H9 (cell line): ENCODE measurements at regions not wholly inside any gene's neighbourhood (a gene's known extent, or its start where the extent isn't known, plus 50 kb on each side); places are given as distances from the start of the nearest gene placed in this dataset.

ENCODE experiments used
- DNase-seq: peaks from one replicate; pipeline ENCODE4 v3.0.0-alpha.2; 2017
- H2AFZ ChIP-seq: one replicate; pipeline ENCODE4 v1.6.1; 2013; ENCODE audit warnings: mild to moderate bottlenecking, low read length, control low read depth, moderate library complexity
- H2AK5ac ChIP-seq: 2 replicates; pipeline ENCODE4 v1.6.1; 2013; ENCODE audit warnings: low read length, control low read depth, mixed read lengths; ENCODE audit not compliant: insufficient read length
- H2BK120ac ChIP-seq: one replicate; pipeline ENCODE4 v1.6.1; 2013; ENCODE audit warnings: low read depth, mild to moderate bottlenecking, low read length, control low read depth, inconsistent platforms; ENCODE audit not compliant: poor library complexity, severe bottlenecking
- H2BK12ac ChIP-seq: 2 replicates; pipeline ENCODE4 v1.6.1; 2013; ENCODE audit warnings: low read length, control low read depth, mixed read lengths, low read depth; ENCODE audit not compliant: insufficient read length
- H2BK15ac ChIP-seq: 2 replicates; pipeline ENCODE4 v1.6.1; 2013; ENCODE audit warnings: low read depth, low read length, control low read depth
- H2BK20ac ChIP-seq: one replicate; pipeline ENCODE4 v1.6.1; 2013; ENCODE audit warnings: low read depth, mild to moderate bottlenecking, low read length, control low read depth, inconsistent platforms; ENCODE audit not compliant: poor library complexity, severe bottlenecking
- H2BK5ac ChIP-seq: 2 replicates; pipeline ENCODE4 v1.6.1; 2013; ENCODE audit warnings: low read length, control low read depth, mixed read lengths; ENCODE audit not compliant: insufficient read length
- H3K14ac ChIP-seq: 2 replicates; pipeline ENCODE4 v1.6.1; 2013; ENCODE audit warnings: low read length, control low read depth; ENCODE audit not compliant: insufficient read depth
- H3K18ac ChIP-seq: 2 replicates; pipeline ENCODE4 v1.6.1; 2013; ENCODE audit warnings: low read depth, mild to moderate bottlenecking, mixed read lengths, low read length, control low read depth; ENCODE audit not compliant: insufficient read length
- H3K23ac ChIP-seq: 2 replicates; pipeline ENCODE4 v1.6.1; 2013; ENCODE audit warnings: low read length, control low read depth, mixed read lengths, low read depth; ENCODE audit not compliant: insufficient read length
- H3K23me2 ChIP-seq: 2 replicates; pipeline ENCODE4 v1.6.1; 2013; ENCODE audit warnings: low read depth, mild to moderate bottlenecking, mixed read lengths, low read length, control low read depth; ENCODE audit not compliant: insufficient read length, poor library complexity, severe bottlenecking
- H3K27ac ChIP-seq: 2 replicates; pipeline ENCODE4 v1.5.1; 2013; ENCODE audit warnings: low read length, control low read depth, mixed read lengths, low read depth; ENCODE audit not compliant: insufficient read length
- H3K27me3 ChIP-seq: 2 replicates; pipeline ENCODE4 v1.6.1; 2013; ENCODE audit warnings: low read length, control low read depth, inconsistent platforms; ENCODE audit not compliant: insufficient read depth
- H3K4ac ChIP-seq: 2 replicates; pipeline ENCODE4 v1.6.1; 2013; ENCODE audit warnings: low read depth, mild to moderate bottlenecking, control low read depth, inconsistent platforms, low read length, moderate library complexity
- H3K4me1 ChIP-seq: 2 replicates; pipeline ENCODE4 v1.6.1; 2013; ENCODE audit warnings: low read length, control low read depth, inconsistent platforms; ENCODE audit not compliant: insufficient read depth
- H3K4me2 ChIP-seq: 2 replicates; pipeline ENCODE4 v1.6.1; 2013; ENCODE audit warnings: low read length, control low read depth, mixed read lengths; ENCODE audit not compliant: insufficient read length, insufficient read depth
- H3K56ac ChIP-seq: 2 replicates; pipeline ENCODE4 v1.6.1; 2013; ENCODE audit warnings: low read depth, mild to moderate bottlenecking, mixed read lengths, low read length, control low read depth; ENCODE audit not compliant: insufficient read length
- H3K79me1 ChIP-seq: 2 replicates; pipeline ENCODE4 v1.6.1; 2013; ENCODE audit warnings: low read depth, mild to moderate bottlenecking, moderate library complexity, low read length, control low read depth, inconsistent platforms; ENCODE audit not compliant: insufficient read depth, poor library complexity, severe bottlenecking
- H3K79me2 ChIP-seq: 2 replicates; pipeline ENCODE4 v1.6.1; 2013; ENCODE audit warnings: low read length, control low read depth, inconsistent platforms; ENCODE audit not compliant: insufficient read depth
- H3K9ac ChIP-seq: 2 replicates; pipeline ENCODE4 v1.6.1; 2013; ENCODE audit warnings: low read length, control low read depth, mixed read lengths; ENCODE audit not compliant: insufficient read length; ENCODE audit errors: extremely low read depth
- H3K9me3 ChIP-seq: one replicate; pipeline ENCODE4 v1.6.1; 2013; ENCODE audit warnings: low read depth, low read length, inconsistent platforms; ENCODE audit not compliant: control insufficient read depth
- H3T11ph ChIP-seq: one replicate; pipeline ENCODE4 v1.6.1; 2013; ENCODE audit warnings: mild to moderate bottlenecking, low read length, control low read depth, inconsistent platforms
- H4K20me1 ChIP-seq: one replicate; pipeline ENCODE4 v1.6.1; 2013; ENCODE audit not compliant: control insufficient read depth, insufficient read length, insufficient read depth
- H4K5ac ChIP-seq: 2 replicates; pipeline ENCODE4 v1.6.1; 2013; ENCODE audit warnings: low read depth, mild to moderate bottlenecking, mixed read lengths, low read length, control low read depth; ENCODE audit not compliant: insufficient read length
- H4K8ac ChIP-seq: replicated peaks from 2 replicates; pipeline ENCODE4 v1.6.1; 2013; ENCODE audit warnings: low read length, control low read depth, mixed read lengths, low read depth; ENCODE audit not compliant: insufficient read length
- H4K91ac ChIP-seq: 2 replicates; pipeline ENCODE4 v1.6.1; 2013; ENCODE audit warnings: low read depth, mild to moderate bottlenecking, moderate library complexity, mixed read lengths, low read length, control low read depth; ENCODE audit not compliant: insufficient read length
- H3K27ac Mint-ChIP-seq, 3 experiments: 2 replicates in 2 of 3; 3 replicates in 1 of 3; pipeline ENCODE4 v1.8.0; 2020 to 2021; ENCODE audit warnings: mixed read lengths in 3 of 3, mild to moderate bottlenecking in 1 of 3, moderate library complexity in 1 of 3
- H3K27me3 Mint-ChIP-seq: 2 replicates; pipeline ENCODE4 v1.8.0; 2021; ENCODE audit warnings: low read depth, mild to moderate bottlenecking, moderate library complexity, mixed read lengths
- H3K36me3 Mint-ChIP-seq, 3 experiments: 2 replicates in 2 of 3; 3 replicates in 1 of 3; pipeline ENCODE4 v1.8.0; 2020 to 2021; ENCODE audit warnings: low read depth in 3 of 3, mixed read lengths in 3 of 3; ENCODE audit not compliant: insufficient read depth in 1 of 3
- H3K4me1 Mint-ChIP-seq, 2 experiments: 2 replicates each; pipeline ENCODE4 v1.8.0; 2020; ENCODE audit warnings: mixed read lengths in 2 of 2
- H3K4me3 Mint-ChIP-seq, 2 experiments: 2 replicates in 1 of 2; 3 replicates in 1 of 2; pipeline ENCODE4 v1.8.0; 2020 to 2021; ENCODE audit warnings: mild to moderate bottlenecking in 2 of 2, mixed read lengths in 2 of 2, moderate library complexity in 1 of 2
- H3K9me3 Mint-ChIP-seq, 2 experiments: 2 replicates in 1 of 2; 3 replicates in 1 of 2; pipeline ENCODE4 v1.8.0; 2020; ENCODE audit warnings: mild to moderate bottlenecking in 2 of 2, mixed read lengths in 2 of 2, moderate library complexity in 1 of 2
- WGBS: extraction: QIAGEN DNeasy Blood & Tissue Kit; methylation state at CpG from one replicate; pipeline ENCODE4 v1.1.7; 2013; ENCODE audit warnings: missing lambda C conversion rate, low lambda C conversion rate, mixed read lengths; ENCODE audit not compliant: insufficient read length; ENCODE audit errors: extremely low coverage; 5-methylcytosine and 5-hydroxymethylcytosine counted together
- TF ChIP-seq, protein P1 (sequence below): fragments of 200-600 bp; sonication (generic); conservative IDR thresholded peaks from 3 replicates; pipeline ENCODE4 v1.8.0; 2021; ENCODE audit warnings: antibody characterized with exemption, mild to moderate bottlenecking

DNA sequence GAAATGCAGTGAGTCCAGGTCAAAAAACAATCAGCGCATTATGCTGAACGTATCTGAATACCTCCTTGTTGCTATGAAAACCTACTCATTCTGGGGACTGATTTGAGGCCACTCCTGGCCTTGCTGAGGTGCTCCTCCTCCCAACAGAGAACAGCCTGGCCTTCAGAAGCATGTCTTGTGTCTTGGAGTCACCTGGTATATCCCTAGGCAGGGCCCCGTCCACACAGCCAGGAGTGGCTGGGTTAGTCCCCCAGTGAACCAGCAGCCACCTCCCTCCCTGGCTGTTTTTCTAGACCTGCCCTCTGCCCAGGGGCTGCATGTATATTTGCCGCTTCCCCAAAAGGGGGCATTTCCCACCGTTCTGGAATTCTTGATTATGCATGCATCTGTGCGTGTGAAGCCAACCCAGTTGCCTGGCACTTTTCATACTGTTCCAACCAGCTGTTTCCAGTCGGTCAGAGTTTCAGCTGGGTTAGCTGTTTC, 99.2 kb upstream of the SPATA31C2 start:
- no peak overlapping the region for H3K4me3 Mint-ChIP-seq
- no peaks in the 10 kb centered on the region; the same call in 1 of the 2 replicates for H3K27me3 Mint-ChIP-seq
- Histone ChIP-seq H3K23me2 (no peaks in the 10 kb centered on the region), H3K79me2 (no peaks in the 10 kb centered on the region), H2BK20ac (no peak overlapping the region), H3T11ph (no peak overlapping the region), H3K79me1 (no peaks in the 10 kb centered on the region), H2BK120ac (no peak overlapping the region), H3K14ac (no peak overlapping the region), H3K23ac (no peak overlapping the region), H3K27ac (no peak overlapping the region), H3K27me3 (no peaks in the 10 kb centered on the region), H2BK15ac (no peak overlapping the region), H2BK12ac (no peak overlapping the region), H4K91ac (no peak overlapping the region), H3K4me1 (no peaks in the 10 kb centered on the region), H3K18ac (no peak overlapping the region), H2AK5ac (no peak overlapping the region), H2BK5ac (no peak overlapping the region), H3K4me2 (no peak overlapping the region), H3K4ac (no peak overlapping the region; the same call in 1 of the 2 replicates), H2AFZ (no peak overlapping the region), H3K56ac (no peak overlapping the region), H4K20me1 (no peaks in the 10 kb centered on the region), H4K5ac (no peak overlapping the region), H4K8ac (no peak overlapping the region), H3K9ac (no peak overlapping the region), H3K9me3 (no peaks in the 10 kb centered on the region)
- TF ChIP-seq, protein P1, sequence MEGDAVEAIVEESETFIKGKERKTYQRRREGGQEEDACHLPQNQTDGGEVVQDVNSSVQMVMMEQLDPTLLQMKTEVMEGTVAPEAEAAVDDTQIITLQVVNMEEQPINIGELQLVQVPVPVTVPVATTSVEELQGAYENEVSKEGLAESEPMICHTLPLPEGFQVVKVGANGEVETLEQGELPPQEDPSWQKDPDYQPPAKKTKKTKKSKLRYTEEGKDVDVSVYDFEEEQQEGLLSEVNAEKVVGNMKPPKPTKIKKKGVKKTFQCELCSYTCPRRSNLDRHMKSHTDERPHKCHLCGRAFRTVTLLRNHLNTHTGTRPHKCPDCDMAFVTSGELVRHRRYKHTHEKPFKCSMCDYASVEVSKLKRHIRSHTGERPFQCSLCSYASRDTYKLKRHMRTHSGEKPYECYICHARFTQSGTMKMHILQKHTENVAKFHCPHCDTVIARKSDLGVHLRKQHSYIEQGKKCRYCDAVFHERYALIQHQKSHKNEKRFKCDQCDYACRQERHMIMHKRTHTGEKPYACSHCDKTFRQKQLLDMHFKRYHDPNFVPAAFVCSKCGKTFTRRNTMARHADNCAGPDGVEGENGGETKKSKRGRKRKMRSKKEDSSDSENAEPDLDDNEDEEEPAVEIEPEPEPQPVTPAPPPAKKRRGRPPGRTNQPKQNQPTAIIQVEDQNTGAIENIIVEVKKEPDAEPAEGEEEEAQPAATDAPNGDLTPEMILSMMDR: no peak
- no CpG with 5 or more reads among the region's 7 CpGs for WGBS
- H3K4me1 Mint-ChIP-seq: peaks cover 2 to 9% of the 10 kb centered on the region in 2 experiments; a peak in 2 of 4 replicates
- H3K27ac Mint-ChIP-seq: peak overlapping the region in 1 of 3 experiments; percentile 27; a peak in 1 of 7 replicates
- no peaks in the 10 kb centered on the region for H3K9me3 Mint-ChIP-seq
- H3K36me3 Mint-ChIP-seq: 0 out of 7 replicates have a peak, but pooled peaks cover 0 to under 1% (median 0%) of the 10 kb centered on the region in 3 experiments
- DNase-seq: no peak
